K562 (cell line): ENCODE measurements at regions not wholly inside any gene's neighbourhood (a gene's known extent, or its start where the extent isn't known, plus 50 kb on each side); places are given as distances from the start of the nearest gene placed in this dataset.

Source experiments
- ATAC-seq: fragments of 200-7000 bp; cut with Tn5 transposase; 3 replicates; pipeline ENCODE4 v1.9.1; 2020; ENCODE audit warnings: moderate library complexity
- BruUV-seq: library from RNA; stranded (reverse); fragments of 400-500 nt; replicated peaks from 2 replicates; lab custom pipeline; 2021; lab: Mats Ljungman, UMichigan
- CTCF ChIA-PET: fragments of 300-600 bp; formaldehyde crosslinking; extraction: SDS; loops from one replicate; lab custom pipeline; 2021; ENCODE audit warnings: low intra/inter-chr PET ratio; lab: Yijun Ruan, JAX
- POLR2A ChIA-PET: fragments of 300-600, 350-650 bp; sonication (Branson Sonifier 250); formaldehyde crosslinking; extraction: SDS; loops from one replicate; lab custom pipeline; 2021; ENCODE audit warnings: antibody characterized with exemption, inconsistent platforms; lab: Yijun Ruan, JAX
- DNase-seq, 4 experiments: peaks; one replicate each; pipeline versions ENCODE4 v3.0.0 to v3.0.0-alpha.2; 2011 to 2018; ENCODE audit warnings: low spot score in 3 of 4, mixed read lengths in 3 of 4; ENCODE audit errors: extremely low read depth in 1 of 4
- FAIRE-seq: peaks from 2 replicates; lab custom pipeline; 2011; peaks lifted over from hg19 to GRCh38; lab: Jason Lieb, UNC
- H2AFZ ChIP-seq: 2 replicates; pipeline ENCODE4 v1.6.0; 2011; ENCODE audit warnings: low read depth, low read length, control low read depth, inconsistent platforms
- H3K27ac ChIP-seq: fragments of 200-600 bp; 3 replicates; pipeline ENCODE4 v1.8.0; 2011; ENCODE audit warnings: low read depth, mild to moderate bottlenecking, control low read depth, inconsistent platforms, low read length, moderate library complexity, mixed read lengths; ENCODE audit errors: extremely low read depth
- H3K27me3 ChIP-seq, 2 experiments: fragments of 300-600 bp in 1 of 2; 2 replicates in 1 of 2; 3 replicates in 1 of 2; pipeline versions ENCODE4 v1.6.0 to v1.8.0; 2011; ENCODE audit warnings: inconsistent platforms in 2 of 2, low read length in 2 of 2, mild to moderate bottlenecking in 1 of 2, mixed read lengths in 1 of 2, moderate library complexity in 1 of 2; ENCODE audit not compliant: control insufficient read depth in 2 of 2, insufficient read depth in 2 of 2
- H3K36me3 ChIP-seq: fragments of 300-600 bp; 3 replicates; pipeline ENCODE4 v1.8.0; 2011; ENCODE audit warnings: mild to moderate bottlenecking, low read length, inconsistent platforms; ENCODE audit not compliant: control insufficient read depth, insufficient read depth
- H3K4me1 ChIP-seq, 2 experiments: fragments of 200-600 bp in 1 of 2; replicated peaks in 1 of 2; 2 replicates in 1 of 2; 3 replicates in 1 of 2; pipeline versions ENCODE4 v1.5.1 to v1.8.0; 2011; ENCODE audit warnings: inconsistent platforms in 2 of 2, low read length in 2 of 2, mild to moderate bottlenecking in 1 of 2, mixed read lengths in 1 of 2, moderate library complexity in 1 of 2; ENCODE audit not compliant: control insufficient read depth in 2 of 2, insufficient read depth in 2 of 2
- H3K4me2 ChIP-seq: 2 replicates; pipeline ENCODE4 v1.6.1; 2011; ENCODE audit warnings: low read length, control low read depth, inconsistent platforms, mixed read lengths; ENCODE audit not compliant: insufficient read depth
- H3K4me3 ChIP-seq: fragments of 200-600 bp; sonication (generic), shearing (Covaris generic); 2 replicates; pipeline ENCODE4 v1.5.1; 2016; ENCODE audit warnings: control low read depth, inconsistent platforms
- H3K79me2 ChIP-seq: fragments of 200-600 bp; 3 replicates; pipeline ENCODE4 v1.8.0; 2011; ENCODE audit warnings: low read length, inconsistent platforms; ENCODE audit not compliant: control insufficient read depth, insufficient read depth
- H3K9ac ChIP-seq, 2 experiments: 2 replicates each; pipeline versions ENCODE4 v1.6.0 to v1.6.1; 2011; ENCODE audit warnings: low read depth in 2 of 2, low read length in 2 of 2, control low read depth in 1 of 2, inconsistent platforms in 1 of 2, mild to moderate bottlenecking in 1 of 2, mixed read lengths in 1 of 2; ENCODE audit not compliant: insufficient read depth in 1 of 2
- H3K9me1 ChIP-seq: one replicate; pipeline ENCODE4 v1.6.0; 2011; ENCODE audit warnings: inconsistent platforms, mild to moderate bottlenecking, low read length, moderate library complexity; ENCODE audit not compliant: control insufficient read depth, insufficient read depth
- H3K9me3 ChIP-seq: replicated peaks from 2 replicates; pipeline ENCODE4 v1.5.1; 2011; ENCODE audit warnings: low read depth, low read length, inconsistent platforms; ENCODE audit not compliant: control insufficient read depth, insufficient read depth
- H4K20me1 ChIP-seq: replicated peaks from 2 replicates; pipeline ENCODE4 v1.6.1; 2011; ENCODE audit warnings: low read length, inconsistent platforms, mixed read lengths; ENCODE audit not compliant: control insufficient read depth, insufficient read depth
- ATF2 ChIP-seq: sonication (generic); formaldehyde crosslinking; IDR thresholded peaks from 2 replicates; pipeline ENCODE4 v1.8.1; 2022; ENCODE audit warnings: missing genetic modification reagents
- BRF1 ChIP-seq: IDR thresholded peaks from 3 replicates; pipeline ENCODE4 v1.6.1; 2011; ENCODE audit warnings: borderline replicate concordance, mild to moderate bottlenecking; ENCODE audit not compliant: insufficient read length; ENCODE audit errors: extremely low read depth
- C11orf30 ChIP-seq: fragments of 450-650 bp; IDR thresholded peaks from 2 replicates; pipeline ENCODE4 v1.6.1; 2016; ENCODE audit warnings: low read depth, mild to moderate bottlenecking
- CHD2 ChIP-seq: IDR thresholded peaks from 2 replicates; pipeline ENCODE4 v1.6.1; 2011; ENCODE audit warnings: low read depth, low read length
- DMBX1 ChIP-seq: fragments of 250-450 bp; sonication (Bioruptor Pico); IDR thresholded peaks from 2 replicates; pipeline ENCODE4 v1.8.0; 2022; ENCODE audit warnings: inconsistent platforms, mild to moderate bottlenecking, moderate library complexity, borderline replicate concordance
- ELF1 ChIP-seq: fragments of 200-800 bp; sonication (Bioruptor generic); IDR thresholded peaks from 2 replicates; pipeline ENCODE4 v1.6.1; 2016; ENCODE audit warnings: missing genetic modification characterization, missing compliant biosample characterization
- RBM39 ChIP-seq: fragments of 200-400 bp; formaldehyde crosslinking; optimal IDR thresholded peaks from 2 replicates; pipeline ENCODE3; 2018; ENCODE audit warnings: low read depth, low read length
- SIX5 ChIP-seq, 2 experiments: IDR thresholded peaks; 2 replicates each; pipeline ENCODE4 v1.6.1; 2011; ENCODE audit warnings: low read length in 2 of 2, borderline replicate concordance in 1 of 2, low read depth in 1 of 2, mild to moderate bottlenecking in 1 of 2, moderate library complexity in 1 of 2; ENCODE audit not compliant: insufficient read depth in 1 of 2
- TBL1XR1 ChIP-seq, 2 experiments: IDR thresholded peaks; 2 replicates each; pipeline ENCODE4 v1.6.1; 2012; ENCODE audit warnings: improper control_type of control experiment in 2 of 2, low read length in 2 of 2, mild to moderate bottlenecking in 1 of 2
- TRIM28 ChIP-seq: fragments of 450-650 bp; IDR thresholded peaks from 2 replicates; pipeline ENCODE4 v1.6.1; 2017
- ZNF197 ChIP-seq: fragments of 200-800 bp; sonication (Bioruptor generic); IDR thresholded peaks from 2 replicates; pipeline ENCODE4 v1.6.1; 2016; ENCODE audit warnings: low read depth, missing genetic modification characterization, missing compliant biosample characterization
- ZNF217 ChIP-seq: sonication (generic); formaldehyde crosslinking; IDR thresholded peaks from 2 replicates; pipeline ENCODE4 v1.8.0; 2022; ENCODE audit warnings: mild to moderate bottlenecking, missing genetic modification reagents
- ZNF316 ChIP-seq: fragments of 450-650 bp; IDR thresholded peaks from 2 replicates; pipeline ENCODE4 v1.6.1; 2016
- ZNF395 ChIP-seq: fragments of 200-800 bp; sonication (Bioruptor generic); IDR thresholded peaks from 2 replicates; pipeline ENCODE4 v1.6.1; 2017; ENCODE audit warnings: missing genetic modification characterization, missing compliant biosample characterization
- ZNF830 ChIP-seq: fragments of 250-450 bp; sonication (Bioruptor Pico); IDR thresholded peaks from 2 replicates; pipeline ENCODE4 v1.5.0; 2021; ENCODE audit warnings: mild to moderate bottlenecking
- WGBS: fragments of 100-300 bp; shearing (Covaris generic); methylation state at CpG from one replicate; pipeline ENCODE4 v1.1.6; 2016; ENCODE audit warnings: low coverage, mixed read lengths; ENCODE audit not compliant: insufficient coverage; ENCODE audit errors: missing lambda C conversion rate; 5-methylcytosine and 5-hydroxymethylcytosine counted together
- in situ Hi-C: fragments of 300-500 bp; cut with MboI; formaldehyde crosslinking; loops from 4 replicates; pipeline ENCODE4 v1.15.0; 2018; ENCODE audit warnings: inconsistent platforms, mixed read lengths
- intact Hi-C: fragments of 100-400 bp; cut with micrococcal nuclease; formaldehyde crosslinking; loops from 2 replicates; pipeline ENCODE4 v1.14.2; 2022

GRCh38 chr18:22630980-22631379 is 213.3 kb upstream of the CTAGE1 start:
- no peaks in the 10 kb centered on the region for H3K9me3 ChIP-seq
- WGBS, result 2% methylated on average over 2 of the region's 2 CpGs
- no peaks in the 10 kb centered on the region for H3K79me2 ChIP-seq
- H3K4me2 ChIP-seq, result no peak overlapping the region
- no peak overlapping the region for H3K9ac ChIP-seq
- H3K36me3 ChIP-seq, result no peaks in the 10 kb centered on the region
- no peaks in the 10 kb centered on the region for H3K9me1 ChIP-seq
- no TSS peak for BruUV-seq
- H3K27ac ChIP-seq, result no peak overlapping the region
- CTCF ChIA-PET, result no interaction called here
- H3K4me1 ChIP-seq, result no peaks in the 10 kb centered on the region
- no peak for DNase-seq
- H2AFZ ChIP-seq, result no peak overlapping the region
- TF ChIP-seq C11orf30 (peak; percentile 56), ZNF197 (no peak), ZNF316 (peak; percentile 82)
- POLR2A ChIA-PET, result no interaction called here
- FAIRE-seq, result no peak
- H3K4me3 ChIP-seq, result no peak overlapping the region
- H4K20me1 ChIP-seq, result no peaks in the 10 kb centered on the region
- ATAC-seq, result no peak
- in situ Hi-C loops (no loop called here), intact Hi-C loops (no loop called here)
- H3K27me3 ChIP-seq, result peaks cover 0 to 7% of the 10 kb centered on the region in 2 experiments; a peak in 1 of 5 replicates

- no peaks in the 10 kb centered on the region for H3K79me2 ChIP-seq
- no peak overlapping the region for H2AFZ ChIP-seq
- H3K9me3 ChIP-seq, result no peaks in the 10 kb centered on the region
- H3K36me3 ChIP-seq, result no peaks in the 10 kb centered on the region
- in situ Hi-C loops, result no loop called here
- POLR2A ChIA-PET, result no interaction called here
- H3K4me1 ChIP-seq, result no peaks in the 10 kb centered on the region
- intact Hi-C loops, result no loop called here
- FAIRE-seq, result no peak
- H3K9me1 ChIP-seq, result no peaks in the 10 kb centered on the region
- no peak for DNase-seq
- H3K27me3 ChIP-seq, result peaks cover 0 to 7% of the 10 kb centered on the region in 2 experiments; a peak in 1 of 5 replicates
- H3K4me3 ChIP-seq, result no peak overlapping the region
- no peak for ATAC-seq
- no TSS peak for BruUV-seq
- no peaks in the 10 kb centered on the region for H4K20me1 ChIP-seq
- H3K27ac ChIP-seq, result no peak overlapping the region
- H3K4me2 ChIP-seq, result no peak overlapping the region
- H3K9ac ChIP-seq, result no peak overlapping the region
- 0% methylated on average over 4 of the region's 4 CpGs for WGBS
- CTCF ChIA-PET, result no interaction called here
- no peak for TF ChIP-seq RBM39
- TF ChIP-seq ZNF830, result no peak
- TF ChIP-seq ATF2 (CRISPR knock-in tag), result no peak
- no peak for TF ChIP-seq ZNF217 (CRISPR knock-in tag)
- TF ChIP-seq ELF1, result no peak
- TF ChIP-seq DMBX1, result no peak
- no peak for TF ChIP-seq SIX5 (IDR thresholded peaks at IDR 0.05; ENCODE audit: borderline replicate concordance in 1 of 2, insufficient read depth in 1 of 2, low read depth in 1 of 2, low read length in 2 of 2)
- TF ChIP-seq BRF1, result no peak
- no peak for TF ChIP-seq ZNF395 (CRISPR knock-in tag)
- no peak for TF ChIP-seq TRIM28
- TF ChIP-seq CHD2, result no peak
- no peak for TF ChIP-seq TBL1XR1 (IDR thresholded peaks at IDR 0.05; ENCODE audit: low read length in 2 of 2)
Measured at GRCh38 chr18:22632191-22632590, 214.5 kb upstream of the CTAGE1 start.
